Adrenal gland (tissue), 9 donors: ENCODE measurements at regions not wholly inside any gene's neighbourhood (a gene's known extent, or its start where the extent isn't known, plus 50 kb on each side); places are given as distances from the start of the nearest gene placed in this dataset.

ENCODE experiments used
- DNase-seq, 7 donors: peaks; one replicate each; pipeline ENCODE4 v3.0.0-alpha.2; 2019 to 2020
- H3K27ac ChIP-seq, 5 donors: fragments of 200-600 bp; sonication (generic) in 4 of 5; 1 replicate in 3 of 5; 2 replicates in 2 of 5; pipeline versions ENCODE4 v1.5.1 to v1.8.0; 2016 to 2020; ENCODE audit warnings: mild to moderate bottlenecking in 1 of 5
- H3K27me3 ChIP-seq: fragments of 200-600 bp; 2 replicates; pipeline ENCODE4 v1.8.0; 2021
- H3K36me3 ChIP-seq, 2 donors: fragments of 200-600 bp; replicated peaks in 1 of 2; 1 replicate in 1 of 2; 2 replicates in 1 of 2; pipeline versions ENCODE4 v1.5.1 to v1.8.0; 2018 to 2022
- H3K4me1 ChIP-seq, 2 donors: fragments of 200-600 bp; replicated peaks in 1 of 2; 1 replicate in 1 of 2; 2 replicates in 1 of 2; pipeline versions ENCODE4 v1.5.1 to v1.8.0; 2018 to 2021
- H3K4me3 ChIP-seq, 4 donors: fragments of 200-600 bp; sonication (generic) in 3 of 4; one replicate each; pipeline ENCODE4 v1.5.1; 2016 to 2018
- H3K9me3 ChIP-seq, 3 donors: fragments of 200-600 bp; sonication (generic) in 1 of 3; replicated peaks in 1 of 3; 1 replicate in 2 of 3; 2 replicates in 1 of 3; pipeline versions ENCODE4 v1.5.1 to v1.8.0; 2016 to 2021
- POLR2A ChIP-seq, 2 donors: fragments of 450-650 bp; IDR thresholded peaks; one replicate each; pipeline ENCODE4 v1.6.1; 2017; ENCODE audit warnings: antibody characterized with exemption in 2 of 2, mild to moderate bottlenecking in 2 of 2, moderate library complexity in 1 of 2
- WGBS, 4 donors: extraction: QIAGEN DNeasy Blood & Tissue Kit in 2 of 4; methylation state at CpG; one replicate each; pipeline versions ENCODE4 v1.1.5 to v1.1.7; 2013 to 2017; 5-methylcytosine and 5-hydroxymethylcytosine counted together
- intact Hi-C, 2 donors: fragments of 100-400 bp; cut with DNase I; formaldehyde crosslinking; loops; one replicate each; pipeline versions ENCODE4 v1.14.1 to v1.15.0; 2022 to 2023
- TF ChIP-seq, protein P1 (sequence below), 6 experiments: fragments of 450-650 bp in 4 of 6; fragments of 200-600 bp in 2 of 6; sonication (generic) in 1 of 6; IDR thresholded peaks; 1 replicate in 5 of 6; 2 replicates in 1 of 6; pipeline versions ENCODE4 v1.5.1 to v1.8.0; 2016 to 2021; ENCODE audit warnings: antibody characterized with exemption in 6 of 6, mild to moderate bottlenecking in 2 of 6, moderate library complexity in 1 of 6
- donor health status: healthy with polysubstance abuse.
- donor health status: Bipolar disorder and iron deficiency.
- donor health status: DM: yes; HTN: yes; CAD: no.
- donor health status: DM: no; HTN: no; CAD: no.
- donor health status: DM: no; HTN: no; CAD: no.

DNA sequence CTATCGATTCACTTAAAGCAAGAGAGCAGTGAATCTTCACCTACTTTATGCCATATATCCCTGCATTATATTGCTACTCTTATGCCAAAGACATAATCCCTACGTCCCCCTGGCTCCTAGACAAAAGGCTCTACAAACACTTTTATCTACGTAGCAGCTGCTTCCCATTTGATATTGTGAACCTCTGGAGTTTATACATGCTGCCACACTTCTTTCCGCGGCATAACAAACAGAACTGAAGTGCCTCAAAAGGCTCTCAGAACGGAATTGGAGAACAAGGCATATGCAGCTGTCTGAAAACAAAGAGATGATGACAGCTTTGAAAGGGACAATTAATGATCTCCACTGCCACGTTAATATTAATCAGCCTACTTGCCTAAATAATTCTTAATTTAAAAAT is 985.6 kb upstream of the LRRN3 start:
- H3K4me3 ChIP-seq: no peak overlapping the region
- TF ChIP-seq, protein P1, sequence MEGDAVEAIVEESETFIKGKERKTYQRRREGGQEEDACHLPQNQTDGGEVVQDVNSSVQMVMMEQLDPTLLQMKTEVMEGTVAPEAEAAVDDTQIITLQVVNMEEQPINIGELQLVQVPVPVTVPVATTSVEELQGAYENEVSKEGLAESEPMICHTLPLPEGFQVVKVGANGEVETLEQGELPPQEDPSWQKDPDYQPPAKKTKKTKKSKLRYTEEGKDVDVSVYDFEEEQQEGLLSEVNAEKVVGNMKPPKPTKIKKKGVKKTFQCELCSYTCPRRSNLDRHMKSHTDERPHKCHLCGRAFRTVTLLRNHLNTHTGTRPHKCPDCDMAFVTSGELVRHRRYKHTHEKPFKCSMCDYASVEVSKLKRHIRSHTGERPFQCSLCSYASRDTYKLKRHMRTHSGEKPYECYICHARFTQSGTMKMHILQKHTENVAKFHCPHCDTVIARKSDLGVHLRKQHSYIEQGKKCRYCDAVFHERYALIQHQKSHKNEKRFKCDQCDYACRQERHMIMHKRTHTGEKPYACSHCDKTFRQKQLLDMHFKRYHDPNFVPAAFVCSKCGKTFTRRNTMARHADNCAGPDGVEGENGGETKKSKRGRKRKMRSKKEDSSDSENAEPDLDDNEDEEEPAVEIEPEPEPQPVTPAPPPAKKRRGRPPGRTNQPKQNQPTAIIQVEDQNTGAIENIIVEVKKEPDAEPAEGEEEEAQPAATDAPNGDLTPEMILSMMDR (IDR thresholded peaks at IDR 0.05): no peak
- no peak for TF ChIP-seq POLR2A (IDR thresholded peaks at IDR 0.05)
- H3K27ac ChIP-seq: no peak overlapping the region
- H3K4me1 ChIP-seq: no peaks in the 10 kb centered on the region
- H3K27me3 ChIP-seq: no peaks in the 10 kb centered on the region
- H3K9me3 ChIP-seq: no peaks in the 10 kb centered on the region
- H3K36me3 ChIP-seq: no peaks in the 10 kb centered on the region
- no peak for DNase-seq
- 59 to 72% (median 65%) methylated on average over 7 of the region's 7 CpGs for WGBS, 4 donors
- intact Hi-C loops: no loop called here

DNA sequence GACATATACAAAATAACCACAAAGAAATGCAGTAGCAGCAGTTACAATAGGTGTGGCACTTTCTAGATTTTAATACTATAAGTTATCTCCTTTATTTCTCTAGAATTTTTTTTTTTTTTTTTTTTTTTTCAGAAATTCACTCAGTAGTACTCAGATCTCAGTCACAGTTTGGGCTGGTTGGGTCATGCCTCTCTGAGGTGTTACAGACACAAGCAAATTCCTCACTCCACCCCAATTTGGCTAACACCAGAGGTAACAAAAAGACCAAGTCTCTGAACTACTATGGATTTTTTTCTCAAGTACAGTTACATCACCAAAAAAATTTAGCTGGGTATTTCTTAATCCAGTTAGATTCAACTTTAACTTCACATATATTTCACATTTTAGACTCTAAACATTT is 985.1 kb upstream of the LRRN3 start:
- H3K4me1 ChIP-seq: no peaks in the 10 kb centered on the region
- no peak overlapping the region for H3K27ac ChIP-seq
- intact Hi-C loops: no loop called here
- no peaks in the 10 kb centered on the region for H3K27me3 ChIP-seq
- TF ChIP-seq, protein P1 (IDR thresholded peaks at IDR 0.05): no peak
- TF ChIP-seq POLR2A (IDR thresholded peaks at IDR 0.05): no peak
- DNase-seq: no peak
- H3K4me3 ChIP-seq: no peak overlapping the region
- no peaks in the 10 kb centered on the region for H3K36me3 ChIP-seq
- H3K9me3 ChIP-seq: no peaks in the 10 kb centered on the region

DNA sequence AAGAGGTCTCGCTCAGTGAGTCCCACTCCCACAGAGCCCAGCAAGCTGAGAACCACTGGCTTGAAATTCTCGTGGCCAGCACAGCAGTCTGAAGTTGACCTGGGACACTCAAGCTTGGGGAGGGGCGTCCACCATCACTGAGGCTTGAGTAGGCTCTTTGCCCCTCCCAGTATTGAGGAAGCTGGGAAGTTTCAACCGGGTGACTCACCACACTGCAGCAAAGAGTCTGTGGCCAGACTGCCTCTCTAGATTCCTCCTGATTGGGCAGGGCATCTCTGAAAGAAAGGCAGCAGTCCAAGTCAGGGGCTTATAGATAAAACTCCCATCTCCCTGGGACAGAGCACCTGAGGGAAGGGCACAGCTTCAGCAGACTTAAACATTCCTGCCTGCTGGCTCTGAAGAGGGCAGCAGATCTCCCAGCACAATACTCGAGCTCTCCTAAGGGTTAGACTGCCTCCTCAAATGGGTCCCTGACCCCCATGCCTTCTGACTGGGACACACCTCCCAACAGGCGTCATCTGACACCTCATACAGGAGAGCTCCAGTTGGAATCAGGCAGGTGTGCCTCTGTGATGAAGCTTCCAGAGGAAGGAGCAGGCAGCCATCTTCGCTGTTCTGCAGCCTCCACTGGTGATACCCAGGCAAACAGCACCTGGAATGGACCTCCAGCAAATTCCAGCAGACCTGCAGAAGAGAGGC is 970.9 kb upstream of the LRRN3 start:
- H3K36me3 ChIP-seq: no peaks in the 10 kb centered on the region
- no peak overlapping the region for H3K27ac ChIP-seq
- no peak overlapping the region for H3K4me3 ChIP-seq
- H3K9me3 ChIP-seq: no peaks in the 10 kb centered on the region
- WGBS, 4 donors: 33 to 83% (median 77%) methylated on average over 1 to 7 of the region's 7 CpGs
- intact Hi-C loops: no loop called here
- no peak for DNase-seq
- TF ChIP-seq POLR2A (IDR thresholded peaks at IDR 0.05): no peak
- TF ChIP-seq, protein P1 (IDR thresholded peaks at IDR 0.05): no peak
- H3K4me1 ChIP-seq: no peaks in the 10 kb centered on the region
- no peaks in the 10 kb centered on the region for H3K27me3 ChIP-seq

DNA sequence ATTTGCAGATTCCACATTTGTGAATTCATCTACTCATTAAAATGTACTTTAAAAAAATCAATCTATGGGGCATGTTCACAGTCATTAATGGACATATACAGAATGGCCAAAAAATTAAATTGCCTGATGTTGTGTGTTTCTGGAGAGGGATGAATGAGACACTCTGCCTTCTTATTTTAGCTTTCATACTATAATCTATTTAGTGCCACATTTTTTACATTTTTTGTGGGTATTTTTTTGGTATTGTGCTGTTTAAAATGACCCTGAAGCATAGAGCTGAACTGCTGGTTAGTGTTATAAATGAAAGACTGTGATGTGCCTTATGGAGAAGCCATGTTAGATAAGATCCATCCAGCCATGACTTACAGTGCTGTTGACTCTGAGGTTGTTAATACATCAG is 961.8 kb upstream of the LRRN3 start:
- DNase-seq: no peak
- H3K27me3 ChIP-seq: no peaks in the 10 kb centered on the region
- H3K9me3 ChIP-seq: no peaks in the 10 kb centered on the region
- no peak for TF ChIP-seq POLR2A (IDR thresholded peaks at IDR 0.05)
- TF ChIP-seq, protein P1 (IDR thresholded peaks at IDR 0.05): no peak
- no peaks in the 10 kb centered on the region for H3K36me3 ChIP-seq
- H3K27ac ChIP-seq: no peak overlapping the region
- no peaks in the 10 kb centered on the region for H3K4me1 ChIP-seq
- H3K4me3 ChIP-seq: no peak overlapping the region
- intact Hi-C loops: no loop called here
